GM06990 (cell line): ENCODE measurements at regions not wholly inside any gene's neighbourhood (a gene's known extent, or its start where the extent isn't known, plus 50 kb on each side); places are given as distances from the start of the nearest gene placed in this dataset.

Experiments used
- DNase-seq: peaks from one replicate; pipeline ENCODE4 v3.0.0-alpha.2; 2011; ENCODE audit not compliant: insufficient read length; ENCODE audit errors: extremely low read depth
- H3K27me3 ChIP-seq: replicated peaks from 2 replicates; pipeline ENCODE4 v1.6.0; 2011; ENCODE audit warnings: low read length; ENCODE audit not compliant: control insufficient read depth, insufficient read depth
- H3K36me3 ChIP-seq: 2 replicates; pipeline ENCODE4 v1.5.1; 2011; ENCODE audit warnings: low read length; ENCODE audit not compliant: control insufficient read depth, insufficient read depth
- H3K4me3 ChIP-seq: replicated peaks from 2 replicates; pipeline ENCODE4 v1.5.1; 2011; ENCODE audit warnings: low read depth, mild to moderate bottlenecking, control low read depth, low read length
- CTCF ChIP-seq: IDR thresholded peaks from 2 replicates; pipeline ENCODE4 v1.5.1; 2011; ENCODE audit warnings: low read length, control low read depth, mild to moderate bottlenecking, inconsistent platforms; ENCODE audit not compliant: insufficient read depth, poor library complexity, severe bottlenecking

- H3K4me3 ChIP-seq = no peak overlapping the region
- no peaks in the 10 kb centered on the region for H3K36me3 ChIP-seq
- DNase-seq = no peak
- H3K27me3 ChIP-seq = no peaks in the 10 kb centered on the region
- TF ChIP-seq CTCF = no peak
Observed at GRCh38 chr10:20988357-20988983, 91.4 kb upstream of the NEBL start.

GRCh38 chr10:20986049-20986448 is 88.9 kb upstream of the NEBL start:
- Histone ChIP-seq H3K36me3 (no peaks in the 10 kb centered on the region), H3K4me3 (no peak overlapping the region), H3K27me3 (no peaks in the 10 kb centered on the region)
- TF ChIP-seq CTCF = no peak
- DNase-seq = no peak

GRCh38 chr10:20984662-20985061 is 87.6 kb upstream of the NEBL start:
- Histone ChIP-seq H3K27me3 (no peaks in the 10 kb centered on the region), H3K36me3 (no peaks in the 10 kb centered on the region), H3K4me3 (no peak overlapping the region)
- DNase-seq = no peak
- TF ChIP-seq CTCF = no peak

GRCh38 chr10:20981419-20981953 is 84.4 kb upstream of the NEBL start:
- Histone ChIP-seq H3K4me3 (no peak overlapping the region), H3K27me3 (no peaks in the 10 kb centered on the region)
- TF ChIP-seq CTCF = no peak

DNA sequence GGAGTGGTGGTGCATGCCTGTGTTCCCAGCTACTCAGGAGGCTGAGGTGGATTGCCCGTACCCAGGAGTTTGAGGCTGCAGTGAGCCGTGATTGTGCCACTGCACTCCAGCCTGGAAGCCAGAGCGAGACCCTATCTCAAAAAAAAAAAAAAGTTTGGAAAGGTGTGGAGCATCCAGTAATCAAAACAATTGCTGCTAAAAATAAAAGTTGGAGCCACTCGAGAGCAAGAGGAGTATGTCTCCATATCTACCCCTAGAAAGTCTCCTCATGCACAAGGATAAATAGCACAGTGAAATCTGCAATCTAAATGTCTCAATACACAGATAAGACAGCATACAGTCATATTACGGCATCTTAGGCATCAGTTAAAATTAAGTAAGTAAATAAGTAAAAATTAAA is 81.5 kb upstream of the NEBL start:
- no peak for TF ChIP-seq CTCF
- no peak for DNase-seq
- Histone ChIP-seq H3K4me3 (no peak overlapping the region), H3K27me3 (no peaks in the 10 kb centered on the region), H3K36me3 (no peaks in the 10 kb centered on the region)

More at GRCh38 chr10:20981419-20981953, 84.4 kb upstream of the NEBL start:
- no peak for DNase-seq
- H3K36me3 ChIP-seq = no peaks in the 10 kb centered on the region
